Erythroblast (primary cell): ENCODE measurements at regions not wholly inside any gene's neighbourhood (a gene's known extent, or its start where the extent isn't known, plus 50 kb on each side); places are given as distances from the start of the nearest gene placed in this dataset.

ENCODE experiments used
- GATA1 ChIP-seq: IDR thresholded peaks from 2 replicates; pipeline ENCODE4 v1.6.1; 2011; ENCODE audit warnings: low read depth, mild to moderate bottlenecking, control low read depth, low read length, moderate library complexity
- POLR2A ChIP-seq: IDR thresholded peaks from 2 replicates; pipeline ENCODE4 v1.6.1; 2011; ENCODE audit warnings: mild to moderate bottlenecking, low read length

DNA sequence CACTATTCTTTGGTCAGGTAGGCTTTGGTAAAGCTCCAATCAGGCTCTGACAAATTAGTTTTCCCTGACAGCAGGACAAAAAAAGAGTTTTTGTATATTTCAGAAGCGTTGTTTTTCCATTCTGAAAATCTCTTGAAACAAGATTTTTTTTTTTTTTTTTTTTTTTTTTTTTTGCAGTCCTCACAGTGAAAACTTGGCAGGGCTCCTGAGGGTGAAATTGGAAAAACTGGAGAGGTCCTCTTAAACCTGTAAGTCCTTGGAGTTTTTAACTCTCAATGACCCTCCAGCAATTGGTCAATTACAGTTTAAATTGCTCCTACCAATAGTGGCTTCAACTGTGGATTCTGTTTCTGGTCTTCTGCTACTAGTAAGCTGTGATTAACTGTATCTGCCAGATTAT is 244.5 kb upstream of the PKDCC start:
- TF ChIP-seq POLR2A = no peak
- no peak for TF ChIP-seq GATA1
